VCaP (cell line): ENCODE measurements at regions not wholly inside any gene's neighbourhood (a gene's known extent, or its start where the extent isn't known, plus 50 kb on each side); places are given as distances from the start of the nearest gene placed in this dataset.

ENCODE experiments used
- H3K27ac ChIP-seq: fragments of 450-650 bp; 2 replicates; pipeline ENCODE4 v1.5.1; 2017
- TF ChIP-seq, protein P1 (sequence below): fragments of 450-650 bp; conservative IDR thresholded peaks from 2 replicates; pipeline ENCODE4 v1.5.1; 2017; ENCODE audit warnings: mild to moderate bottlenecking, moderate library complexity

DNA sequence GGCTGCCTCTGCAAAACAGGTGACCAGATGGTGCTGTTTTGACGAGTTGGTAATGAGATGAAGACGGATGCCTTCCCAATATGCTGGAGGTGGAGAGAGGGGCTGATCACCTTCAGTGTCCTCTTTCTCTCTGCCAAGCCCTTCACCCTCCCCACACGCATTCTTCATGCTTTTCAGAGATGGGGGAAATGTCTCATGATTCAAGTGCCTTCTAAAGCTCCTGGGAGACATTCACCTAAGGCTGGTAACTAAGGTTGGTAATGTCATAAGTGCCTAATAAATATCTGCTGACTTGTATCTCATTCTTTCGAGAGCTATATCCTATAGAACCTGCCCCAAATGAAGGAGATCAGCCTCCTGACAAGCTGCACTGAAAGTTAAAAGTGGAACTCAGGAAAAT is 86.2 kb upstream of the MBNL2 start:
- TF ChIP-seq, protein P1, sequence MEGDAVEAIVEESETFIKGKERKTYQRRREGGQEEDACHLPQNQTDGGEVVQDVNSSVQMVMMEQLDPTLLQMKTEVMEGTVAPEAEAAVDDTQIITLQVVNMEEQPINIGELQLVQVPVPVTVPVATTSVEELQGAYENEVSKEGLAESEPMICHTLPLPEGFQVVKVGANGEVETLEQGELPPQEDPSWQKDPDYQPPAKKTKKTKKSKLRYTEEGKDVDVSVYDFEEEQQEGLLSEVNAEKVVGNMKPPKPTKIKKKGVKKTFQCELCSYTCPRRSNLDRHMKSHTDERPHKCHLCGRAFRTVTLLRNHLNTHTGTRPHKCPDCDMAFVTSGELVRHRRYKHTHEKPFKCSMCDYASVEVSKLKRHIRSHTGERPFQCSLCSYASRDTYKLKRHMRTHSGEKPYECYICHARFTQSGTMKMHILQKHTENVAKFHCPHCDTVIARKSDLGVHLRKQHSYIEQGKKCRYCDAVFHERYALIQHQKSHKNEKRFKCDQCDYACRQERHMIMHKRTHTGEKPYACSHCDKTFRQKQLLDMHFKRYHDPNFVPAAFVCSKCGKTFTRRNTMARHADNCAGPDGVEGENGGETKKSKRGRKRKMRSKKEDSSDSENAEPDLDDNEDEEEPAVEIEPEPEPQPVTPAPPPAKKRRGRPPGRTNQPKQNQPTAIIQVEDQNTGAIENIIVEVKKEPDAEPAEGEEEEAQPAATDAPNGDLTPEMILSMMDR, result no peak
- H3K27ac ChIP-seq, result no peak overlapping the region

DNA sequence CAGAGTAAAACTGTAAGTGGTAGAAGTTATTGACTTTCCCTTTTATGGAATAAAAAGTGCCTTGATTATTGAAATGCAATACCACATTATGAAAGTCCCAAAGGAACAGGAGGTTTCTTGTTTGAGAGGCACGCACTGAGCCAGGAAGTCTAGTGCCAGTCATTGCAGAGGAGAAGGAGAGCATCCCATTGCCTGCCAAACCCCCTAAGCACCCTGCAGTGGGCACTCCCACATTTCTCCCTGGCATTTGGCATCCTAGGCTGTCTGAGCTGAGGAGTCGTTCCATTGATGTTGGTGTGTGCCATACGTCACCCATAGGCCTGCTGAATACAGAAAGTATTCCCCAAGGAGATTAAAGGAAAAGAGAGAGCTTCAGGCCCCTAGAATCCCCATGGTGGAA is 85.7 kb upstream of the MBNL2 start:
- TF ChIP-seq, protein P1, result no peak
- H3K27ac ChIP-seq, result no peak overlapping the region

DNA sequence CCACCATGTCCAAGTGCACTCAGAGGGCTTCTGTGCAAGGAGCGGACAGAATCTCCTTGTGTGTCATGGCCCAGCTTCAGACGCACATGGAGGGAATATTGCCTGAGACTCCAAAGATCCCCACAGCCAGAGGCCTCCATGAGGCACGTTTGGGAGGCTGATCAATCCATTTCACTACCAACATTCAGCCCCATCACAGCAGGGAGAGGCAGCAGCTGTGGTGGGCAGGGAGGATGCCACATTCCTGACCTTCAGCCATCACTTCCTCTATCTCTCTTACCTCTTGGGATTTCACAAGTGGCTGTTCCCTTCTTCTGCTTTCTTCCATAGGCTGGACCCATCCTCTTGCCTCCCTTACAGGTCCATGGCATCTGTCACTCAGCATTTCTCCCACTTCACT is 82.4 kb upstream of the MBNL2 start:
- TF ChIP-seq, protein P1, result no peak
- H3K27ac ChIP-seq, result no peak overlapping the region

DNA sequence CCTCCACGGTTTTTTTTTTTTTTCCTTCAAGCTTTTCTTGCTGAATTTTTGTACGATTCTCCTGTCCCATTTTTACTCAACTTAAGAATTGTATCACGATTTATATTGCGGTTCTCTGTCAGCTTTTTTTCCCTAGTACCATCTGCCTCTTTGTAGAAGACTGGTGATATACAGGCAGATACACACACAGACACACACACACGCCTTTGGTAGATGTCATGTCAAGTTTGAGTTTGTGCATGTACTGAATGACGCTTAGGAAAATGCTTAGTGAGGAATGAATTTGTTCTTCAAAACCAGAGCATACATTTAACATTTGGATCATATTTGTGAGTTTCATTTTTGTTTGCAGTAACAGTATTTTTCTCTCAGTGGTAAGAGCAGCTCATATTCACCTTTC is 82.0 kb upstream of the MBNL2 start:
- H3K27ac ChIP-seq, result no peak overlapping the region

DNA sequence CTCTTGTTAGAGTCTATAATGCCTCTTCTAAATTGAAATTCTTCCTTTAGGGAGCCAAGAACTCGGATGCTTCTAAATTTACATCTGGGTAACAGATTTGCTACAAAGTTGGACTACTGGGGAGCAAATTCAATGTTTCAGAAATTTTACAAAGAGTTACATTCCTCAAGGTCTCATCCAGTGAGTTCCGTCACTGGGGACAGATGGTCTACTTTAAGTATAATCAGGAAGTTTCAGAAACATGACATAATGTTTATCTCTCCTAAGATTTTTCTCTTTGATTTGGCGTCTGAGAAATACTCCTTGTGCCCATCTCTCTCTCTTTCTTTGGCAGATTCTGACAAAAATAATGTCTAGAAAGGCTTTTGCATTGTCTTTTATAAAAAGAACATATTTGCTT is 81.5 kb upstream of the MBNL2 start:
- TF ChIP-seq, protein P1, result no peak
- H3K27ac ChIP-seq, result no peak overlapping the region

More for the DNA sequence above, 82.0 kb upstream of the MBNL2 start:
- TF ChIP-seq, protein P1, result no peak

DNA sequence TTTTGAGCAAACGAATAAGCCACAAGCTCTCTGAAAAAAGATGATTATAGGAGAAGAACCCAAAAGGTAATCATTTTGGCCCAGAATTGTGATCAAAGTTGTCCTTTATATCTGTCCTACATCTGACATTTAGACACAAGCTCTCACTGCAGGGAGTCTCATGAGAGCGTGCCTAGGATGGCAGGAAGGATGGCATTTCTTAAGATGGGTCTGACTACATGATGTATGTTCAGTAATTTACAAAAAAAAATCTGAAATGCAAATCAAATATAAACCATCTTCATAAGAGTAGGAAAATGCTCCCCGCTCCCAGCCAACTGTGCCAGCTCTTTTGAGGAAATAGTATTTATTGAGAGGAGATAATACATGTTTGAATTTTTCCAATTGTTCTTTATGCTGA is 81.0 kb upstream of the MBNL2 start:
- TF ChIP-seq, protein P1, result no peak
- H3K27ac ChIP-seq, result no peak overlapping the region

DNA sequence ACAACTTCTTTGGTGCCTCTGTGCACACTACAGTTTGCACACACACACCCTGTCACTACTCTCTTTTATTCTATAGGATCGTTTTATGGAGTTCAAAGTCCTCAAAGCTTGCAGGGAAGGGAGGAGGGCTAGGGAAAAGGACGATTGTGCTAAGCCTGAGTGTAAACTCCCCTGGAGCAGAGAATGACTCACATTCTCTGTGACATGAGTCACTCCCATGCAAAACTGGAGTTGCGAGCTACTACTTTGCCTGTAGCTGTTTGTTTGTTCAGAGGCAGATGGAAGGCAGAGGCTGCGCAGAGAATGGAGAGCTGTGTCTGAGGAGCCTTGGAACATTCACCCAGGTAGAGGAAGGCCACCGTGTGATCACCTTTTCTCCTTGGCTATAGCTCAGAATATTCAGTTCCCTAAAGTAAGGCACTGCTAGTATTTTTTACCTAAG is 80.5 kb upstream of the MBNL2 start:
- H3K27ac ChIP-seq, result no peak overlapping the region

More for the DNA sequence above, 80.5 kb upstream of the MBNL2 start:
- TF ChIP-seq, protein P1, result no peak
